ENCODE measurements at regions not wholly inside any gene's neighbourhood (a gene's known extent, or its start where the extent isn't known, plus 50 kb on each side); places are given as distances from the start of the nearest gene placed in this dataset.
A peak's percentile ranks its signal among the peaks of the same experiment; 100 is the strongest.
"Not testable (repeated sequence)": the region's sequence is repeated elsewhere in the genome, so short reads cannot be mapped to it uniquely, and the experiment has no call there.

GRCh38 chrX:69431420-69431819 is 72.7 kb upstream of the NALF2 start:
- DNase-seq: no peak

- no peak for DNase-seq
Measured at GRCh38 chrX:69430785-69431184, 73.3 kb upstream of the NALF2 start.

- no peak for DNase-seq
Measured at GRCh38 chrX:69429339-69430015, 74.6 kb upstream of the NALF2 start.

- no peak for DNase-seq
Measured at GRCh38 chrX:69428216-69428615, 75.9 kb upstream of the NALF2 start.

- DNase-seq: no peak
Measured at GRCh38 chrX:69424910-69425309, 79.2 kb upstream of the NALF2 start.

- no peak for DNase-seq
Measured at GRCh38 chrX:69424161-69424560, 80.0 kb upstream of the NALF2 start.

- DNase-seq: not testable (repeated sequence)
Measured at GRCh38 chrX:69422208-69422607, 81.9 kb upstream of the NALF2 start.

- DNase-seq: no peak
Measured at GRCh38 chrX:69415698-69416097, 88.4 kb upstream of the NALF2 start.

- no peak for DNase-seq
Measured at GRCh38 chrX:69412661-69413060, 91.5 kb upstream of the NALF2 start.

GRCh38 chrX:69398881-69399280 is 105.2 kb upstream of the NALF2 start:
- DNase-seq: no peak

- DNase-seq: no peak
Measured at GRCh38 chrX:69396916-69397315, 107.2 kb upstream of the NALF2 start.

GRCh38 chrX:69395306-69395705 is 108.8 kb upstream of the NALF2 start:
- DNase-seq: no peak

GRCh38 chrX:69389101-69389501 is 115.0 kb upstream of the NALF2 start:
- no peak for DNase-seq

- DNase-seq: peak; percentile 87
Measured at GRCh38 chrX:69388526-69388925, 115.6 kb upstream of the NALF2 start.

GRCh38 chrX:69387567-69388487 is 116.3 kb upstream of the NALF2 start:
- DNase-seq: no peak

- DNase-seq: no peak
Measured at GRCh38 chrX:69386681-69387080, 117.4 kb upstream of the NALF2 start.

- no peak for DNase-seq
Measured at GRCh38 chrX:69379412-69379811, 124.7 kb upstream of the NALF2 start.

GRCh38 chrX:69374569-69374968 is 129.6 kb upstream of the NALF2 start:
- DNase-seq: no peak

GRCh38 chrX:69372435-69372834 is 131.7 kb upstream of the NALF2 start:
- no peak for DNase-seq

GRCh38 chrX:69371159-69371558 is 133.0 kb upstream of the NALF2 start:
- DNase-seq: no peak

- DNase-seq: no peak
Measured at GRCh38 chrX:69369999-69370398, 134.1 kb upstream of the NALF2 start.

GRCh38 chrX:69366183-69366582 is 137.9 kb upstream of the NALF2 start:
- no peak for DNase-seq

GRCh38 chrX:69365755-69366154 is 138.4 kb upstream of the NALF2 start:
- no peak for DNase-seq

GRCh38 chrX:69365349-69365748 is 138.8 kb upstream of the NALF2 start:
- no peak for DNase-seq
